ENCODE measurements at regions not wholly inside any gene's neighbourhood (a gene's known extent, or its start where the extent isn't known, plus 50 kb on each side); places are given as distances from the start of the nearest gene placed in this dataset.

DNA sequence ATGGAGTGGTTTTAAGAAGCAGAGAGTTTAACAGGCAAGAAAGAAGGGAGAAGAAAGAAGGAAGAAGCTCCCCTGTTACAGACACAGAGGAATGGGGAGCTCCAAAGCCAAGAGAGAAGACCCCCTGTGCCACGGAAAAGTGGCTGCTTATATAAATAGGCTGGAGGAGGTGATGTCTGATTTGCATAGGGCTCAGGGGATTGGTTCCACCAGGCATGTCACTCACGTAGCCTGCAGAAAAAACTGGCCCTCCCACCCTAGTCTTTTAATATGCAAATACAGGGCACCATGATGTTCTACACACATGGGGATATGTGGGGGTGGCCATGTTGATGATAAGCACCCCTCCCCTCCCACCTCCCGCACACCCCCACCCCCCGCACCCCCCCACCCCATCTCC is 99.6 kb downstream of the ETS2 start:
- TF ChIP-seq GABPA (IDR thresholded peaks at IDR 0.05; ENCODE audit: low read depth) (no peak), SPI1 (IDR thresholded peaks at IDR 0.05; ENCODE audit: borderline replicate concordance, low read depth) (no peak), POLR2AphosphoS5 (IDR thresholded peaks at IDR 0.05; ENCODE audit: low read depth) (no peak)
- TF ChIP-seq, protein P1, sequence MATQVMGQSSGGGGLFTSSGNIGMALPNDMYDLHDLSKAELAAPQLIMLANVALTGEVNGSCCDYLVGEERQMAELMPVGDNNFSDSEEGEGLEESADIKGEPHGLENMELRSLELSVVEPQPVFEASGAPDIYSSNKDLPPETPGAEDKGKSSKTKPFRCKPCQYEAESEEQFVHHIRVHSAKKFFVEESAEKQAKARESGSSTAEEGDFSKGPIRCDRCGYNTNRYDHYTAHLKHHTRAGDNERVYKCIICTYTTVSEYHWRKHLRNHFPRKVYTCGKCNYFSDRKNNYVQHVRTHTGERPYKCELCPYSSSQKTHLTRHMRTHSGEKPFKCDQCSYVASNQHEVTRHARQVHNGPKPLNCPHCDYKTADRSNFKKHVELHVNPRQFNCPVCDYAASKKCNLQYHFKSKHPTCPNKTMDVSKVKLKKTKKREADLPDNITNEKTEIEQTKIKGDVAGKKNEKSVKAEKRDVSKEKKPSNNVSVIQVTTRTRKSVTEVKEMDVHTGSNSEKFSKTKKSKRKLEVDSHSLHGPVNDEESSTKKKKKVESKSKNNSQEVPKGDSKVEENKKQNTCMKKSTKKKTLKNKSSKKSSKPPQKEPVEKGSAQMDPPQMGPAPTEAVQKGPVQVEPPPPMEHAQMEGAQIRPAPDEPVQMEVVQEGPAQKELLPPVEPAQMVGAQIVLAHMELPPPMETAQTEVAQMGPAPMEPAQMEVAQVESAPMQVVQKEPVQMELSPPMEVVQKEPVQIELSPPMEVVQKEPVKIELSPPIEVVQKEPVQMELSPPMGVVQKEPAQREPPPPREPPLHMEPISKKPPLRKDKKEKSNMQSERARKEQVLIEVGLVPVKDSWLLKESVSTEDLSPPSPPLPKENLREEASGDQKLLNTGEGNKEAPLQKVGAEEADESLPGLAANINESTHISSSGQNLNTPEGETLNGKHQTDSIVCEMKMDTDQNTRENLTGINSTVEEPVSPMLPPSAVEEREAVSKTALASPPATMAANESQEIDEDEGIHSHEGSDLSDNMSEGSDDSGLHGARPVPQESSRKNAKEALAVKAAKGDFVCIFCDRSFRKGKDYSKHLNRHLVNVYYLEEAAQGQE (IDR thresholded peaks at IDR 0.05; ENCODE audit: insufficient replicate concordance, low read depth), result no peak
- TF ChIP-seq, protein P2, sequence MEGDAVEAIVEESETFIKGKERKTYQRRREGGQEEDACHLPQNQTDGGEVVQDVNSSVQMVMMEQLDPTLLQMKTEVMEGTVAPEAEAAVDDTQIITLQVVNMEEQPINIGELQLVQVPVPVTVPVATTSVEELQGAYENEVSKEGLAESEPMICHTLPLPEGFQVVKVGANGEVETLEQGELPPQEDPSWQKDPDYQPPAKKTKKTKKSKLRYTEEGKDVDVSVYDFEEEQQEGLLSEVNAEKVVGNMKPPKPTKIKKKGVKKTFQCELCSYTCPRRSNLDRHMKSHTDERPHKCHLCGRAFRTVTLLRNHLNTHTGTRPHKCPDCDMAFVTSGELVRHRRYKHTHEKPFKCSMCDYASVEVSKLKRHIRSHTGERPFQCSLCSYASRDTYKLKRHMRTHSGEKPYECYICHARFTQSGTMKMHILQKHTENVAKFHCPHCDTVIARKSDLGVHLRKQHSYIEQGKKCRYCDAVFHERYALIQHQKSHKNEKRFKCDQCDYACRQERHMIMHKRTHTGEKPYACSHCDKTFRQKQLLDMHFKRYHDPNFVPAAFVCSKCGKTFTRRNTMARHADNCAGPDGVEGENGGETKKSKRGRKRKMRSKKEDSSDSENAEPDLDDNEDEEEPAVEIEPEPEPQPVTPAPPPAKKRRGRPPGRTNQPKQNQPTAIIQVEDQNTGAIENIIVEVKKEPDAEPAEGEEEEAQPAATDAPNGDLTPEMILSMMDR (IDR thresholded peaks at IDR 0.05; ENCODE audit: insufficient read depth, low read length), result no peak
- no peak for DNase-seq (ENCODE audit: low read depth in 1 of 2, low spot score in 1 of 2)

GRCh38 chr21:38903690-38904139 is 98.0 kb downstream of the ETS2 start:
- DNase-seq (ENCODE audit: low read depth in 1 of 2, low spot score in 1 of 2), result no peak
- Histone ChIP-seq H3K4me3 (replicated peaks; ENCODE audit: insufficient read depth, low read length) (no peak overlapping the region), H3K27ac (replicated peaks) (no peak overlapping the region), H3K27me3 (ENCODE audit: insufficient read depth, poor library complexity, severe bottlenecking) (no peaks in the 10 kb centered on the region)
- TF ChIP-seq GABPA (IDR thresholded peaks at IDR 0.05; ENCODE audit: low read depth) (no peak), SPI1 (IDR thresholded peaks at IDR 0.05; ENCODE audit: borderline replicate concordance, low read depth) (no peak), POLR2AphosphoS5 (IDR thresholded peaks at IDR 0.05; ENCODE audit: low read depth) (no peak)
- TF ChIP-seq, protein P1 (IDR thresholded peaks at IDR 0.05; ENCODE audit: insufficient replicate concordance, low read depth), result no peak
- TF ChIP-seq, protein P2 (IDR thresholded peaks at IDR 0.05; ENCODE audit: insufficient read depth, low read length), result no peak

More for the DNA sequence above, 99.6 kb downstream of the ETS2 start:
- H3K27me3 ChIP-seq (ENCODE audit: insufficient read depth, poor library complexity, severe bottlenecking), result no peaks in the 10 kb centered on the region
- no peak overlapping the region for H3K27ac ChIP-seq (replicated peaks)
- H3K4me3 ChIP-seq (replicated peaks; ENCODE audit: insufficient read depth, low read length), result no peak overlapping the region

GRCh38 chr21:38902608-38903445 is 97.1 kb downstream of the ETS2 start:
- Histone ChIP-seq H3K27me3 (ENCODE audit: insufficient read depth, poor library complexity, severe bottlenecking) (no peaks in the 10 kb centered on the region), H3K4me3 (replicated peaks; ENCODE audit: insufficient read depth, low read length) (no peak overlapping the region), H3K27ac (replicated peaks) (no peak overlapping the region)
- TF ChIP-seq, protein P2 (IDR thresholded peaks at IDR 0.05; ENCODE audit: insufficient read depth, low read length), result no peak
- TF ChIP-seq POLR2AphosphoS5 (IDR thresholded peaks at IDR 0.05; ENCODE audit: low read depth) (no peak), SPI1 (IDR thresholded peaks at IDR 0.05; ENCODE audit: borderline replicate concordance, low read depth) (no peak), GABPA (IDR thresholded peaks at IDR 0.05; ENCODE audit: low read depth) (no peak)
- TF ChIP-seq, protein P1 (IDR thresholded peaks at IDR 0.05; ENCODE audit: insufficient replicate concordance, low read depth), result no peak
- no peak for DNase-seq (ENCODE audit: low read depth in 1 of 2, low spot score in 1 of 2)

All from HL-60 (cell line).